GM21390 (cell line): ENCODE measurements at regions not wholly inside any gene's neighbourhood (a gene's known extent, or its start where the extent isn't known, plus 50 kb on each side); places are given as distances from the start of the nearest gene placed in this dataset.

Experiments
- ATAC-seq: cut with Tn5 transposase; IDR thresholded peaks from one replicate; pipeline ENCODE4 v1.9.1; 2021; ENCODE audit not compliant: unreplicated experiment

DNA sequence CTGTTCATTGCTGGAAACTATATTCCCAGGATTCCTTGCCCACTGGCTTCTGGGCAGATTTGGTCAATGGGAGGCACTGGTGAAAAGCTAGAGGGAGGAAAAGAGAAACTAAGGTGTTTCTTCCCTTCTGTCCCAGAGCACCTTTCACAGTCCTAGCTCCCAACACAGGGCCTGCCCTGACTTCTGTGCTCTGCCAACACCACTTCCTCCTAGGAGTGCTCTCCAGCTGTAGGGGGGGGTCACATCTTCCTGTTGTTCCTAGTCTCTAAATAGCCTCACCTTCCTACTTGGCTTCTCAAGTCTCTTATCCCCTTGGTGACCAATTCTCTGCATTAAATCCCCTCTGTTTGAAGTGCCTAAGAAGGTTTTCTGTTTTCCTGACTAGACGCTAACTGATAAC is 115.4 kb downstream of the ADRB2 start:
- no peak for ATAC-seq

DNA sequence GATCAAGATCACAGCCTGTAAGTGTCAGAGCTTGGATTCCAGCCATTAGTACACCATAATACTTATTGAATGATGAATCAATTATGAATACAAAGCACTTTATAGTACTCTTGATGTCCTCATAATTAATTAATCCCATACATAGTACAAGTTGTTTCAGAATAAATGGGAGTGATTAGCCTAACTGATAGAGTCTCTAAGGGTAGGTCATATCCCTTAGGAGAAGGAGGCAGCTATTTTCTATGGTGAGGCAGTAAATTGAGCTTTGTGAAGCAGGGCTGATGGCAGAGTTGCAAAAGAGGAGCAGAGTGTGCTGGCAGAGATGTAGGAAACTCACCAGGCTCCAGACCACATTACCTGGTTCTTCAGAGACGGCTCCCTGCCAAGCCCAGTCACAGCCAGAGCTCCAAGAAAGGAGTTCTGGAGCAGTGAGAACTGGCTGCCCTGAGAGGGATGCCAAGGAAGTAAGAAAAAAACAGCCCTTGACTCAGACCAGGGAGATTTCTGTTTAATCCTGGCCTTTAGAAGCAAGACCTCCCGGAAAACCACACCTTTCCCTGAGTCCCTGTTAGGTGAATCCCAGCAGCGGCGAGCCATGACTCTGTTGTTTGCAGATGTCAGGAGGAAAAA is 112.9 kb downstream of the SH3TC2 start:
- ATAC-seq = no peak

DNA sequence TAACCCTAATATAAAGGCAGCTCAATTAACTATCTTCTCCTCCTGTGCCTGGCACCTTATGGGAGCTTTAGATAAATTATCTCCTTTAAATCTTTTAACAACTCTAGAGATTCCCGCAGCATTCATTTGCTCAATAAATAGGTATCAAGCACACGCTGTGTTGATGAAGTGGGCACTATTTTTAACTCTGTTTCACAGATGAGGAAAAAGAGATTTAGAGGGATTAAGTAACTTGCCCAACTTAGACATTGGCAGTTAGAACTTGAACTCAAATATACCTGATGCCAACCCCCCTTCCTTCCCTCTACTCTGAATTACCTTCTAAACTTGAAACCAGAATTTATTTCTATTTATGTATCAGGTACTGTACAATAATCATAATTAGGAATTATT is 112.4 kb downstream of the SH3TC2 start:
- ATAC-seq = no peak

DNA sequence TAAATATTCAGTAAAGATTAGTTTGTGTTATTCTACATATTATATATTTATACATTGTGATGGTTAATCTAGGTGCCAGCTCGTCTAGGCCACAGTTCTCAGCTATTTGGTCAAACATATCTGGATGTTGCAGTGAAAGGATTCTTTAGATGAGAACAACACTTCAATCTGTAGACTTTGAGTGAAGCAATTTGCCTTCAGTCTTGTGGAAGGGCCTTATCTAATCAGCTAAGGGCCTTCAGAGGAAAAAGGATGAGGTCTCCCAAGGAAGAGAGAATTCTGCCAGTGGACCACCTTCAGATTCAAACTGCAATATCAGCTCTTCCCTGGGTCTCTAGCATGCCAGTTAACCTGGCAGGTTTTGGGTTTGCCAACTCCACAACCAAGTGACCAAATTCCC is 112.0 kb downstream of the SH3TC2 start:
- no peak for ATAC-seq

DNA sequence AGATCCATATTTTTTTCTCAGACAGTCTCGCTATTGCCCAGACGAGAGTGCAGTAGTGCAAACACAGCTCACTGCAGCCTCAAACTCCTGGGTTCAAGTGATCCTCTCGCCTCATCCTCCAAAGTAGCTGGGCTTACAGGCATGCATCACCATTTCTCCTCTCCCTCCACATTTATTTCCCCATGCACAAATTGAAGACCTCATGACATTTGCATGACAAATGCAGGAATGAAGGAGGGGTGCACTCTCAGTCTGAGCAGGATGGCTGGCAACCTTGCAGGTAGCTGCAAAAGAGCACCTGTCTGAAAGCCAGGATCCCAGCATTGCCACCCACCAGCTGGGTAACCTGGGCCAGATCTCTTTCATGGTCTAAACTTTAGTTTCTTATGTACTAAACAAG is 111.2 kb downstream of the SH3TC2 start:
- no peak for ATAC-seq

DNA sequence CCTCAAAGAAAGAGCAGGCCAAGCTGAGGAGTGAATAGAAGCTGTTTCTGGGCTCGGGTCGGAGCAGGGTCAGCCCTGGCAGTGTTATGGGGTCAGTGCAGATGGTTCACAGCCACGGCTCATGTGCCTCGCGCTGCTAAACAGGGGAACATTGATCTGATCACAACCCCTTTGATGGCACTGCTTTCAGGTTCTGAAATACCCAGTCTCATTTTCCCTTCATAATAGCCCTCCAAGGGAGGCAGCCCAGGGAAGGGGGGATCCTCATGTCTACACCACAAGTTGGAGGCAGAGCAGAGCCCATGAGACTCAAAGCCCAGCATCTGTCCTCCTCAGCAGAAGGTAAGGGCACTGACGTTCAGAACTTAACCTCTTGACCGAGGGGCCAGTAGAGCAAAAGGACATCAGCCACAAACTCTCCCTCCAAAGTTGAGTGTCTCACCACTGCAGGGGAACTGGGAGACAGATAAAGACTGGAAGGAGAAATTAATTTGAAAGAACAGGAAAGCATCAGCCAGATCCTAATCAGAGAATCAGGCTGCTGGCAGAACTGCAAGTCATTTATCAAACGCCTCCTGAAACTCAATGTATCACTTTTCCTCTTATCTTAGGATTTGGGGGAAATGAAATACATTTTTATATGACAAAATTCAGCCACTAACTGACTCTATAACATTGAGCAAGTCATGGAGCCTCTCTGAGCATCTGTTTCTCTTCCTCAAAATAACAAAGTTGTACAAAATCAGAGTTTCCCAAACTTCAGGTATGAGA is 110.6 kb downstream of the SH3TC2 start:
- no peak for ATAC-seq

DNA sequence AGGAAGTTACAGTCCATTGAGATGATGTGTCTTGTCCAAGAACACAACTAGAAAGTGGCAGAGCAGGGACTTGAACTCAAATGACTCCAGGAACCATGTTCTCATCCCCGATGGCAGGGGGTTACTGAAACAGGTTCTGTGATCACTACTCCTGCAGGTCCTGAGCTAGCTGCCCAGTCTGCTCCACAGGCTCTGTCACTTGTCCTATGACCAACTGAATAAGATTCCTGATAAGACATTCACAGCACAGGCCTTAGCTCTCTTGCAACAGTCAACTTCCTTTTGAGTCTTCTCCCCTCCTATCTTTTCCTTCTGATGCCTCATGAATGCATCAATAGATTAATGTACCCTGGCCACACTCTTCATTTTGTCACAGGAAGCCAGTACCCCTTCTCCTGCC is 109.2 kb downstream of the SH3TC2 start:
- ATAC-seq = no peak
